Stimulated activated CD4-positive, alpha-beta T cell treated with anti-CD3 and anti-CD28 coated beads, Interleukin-15, amount 100 ng/mL, for 24 hours (primary cell): ENCODE measurements at regions not wholly inside any gene's neighbourhood (a gene's known extent, or its start where the extent isn't known, plus 50 kb on each side); places are given as distances from the start of the nearest gene placed in this dataset.
"Not testable (repeated sequence)": the region's sequence is repeated elsewhere in the genome, so short reads cannot be mapped to it uniquely, and the experiment has no call there.

Experiments used
- DNase-seq: peaks from one replicate; pipeline ENCODE4 v3.0.0-alpha.2; 2020

GRCh38 chr11:37474889-37475288 lies 876.9 kb upstream of the RAG2 start:
- no peak for DNase-seq

- no peak for DNase-seq
These were observed 870.3 kb upstream of the RAG2 start for GRCh38 chr11:37468344-37468743.

- no peak for DNase-seq
These were observed 867.2 kb upstream of the RAG2 start for GRCh38 chr11:37465221-37465620.

GRCh38 chr11:37459456-37459855 lies 861.4 kb upstream of the RAG2 start:
- no peak for DNase-seq

GRCh38 chr11:37456746-37457145 lies 858.7 kb upstream of the RAG2 start:
- DNase-seq: no peak

- no peak for DNase-seq
These were observed 853.9 kb upstream of the RAG2 start for GRCh38 chr11:37451903-37452302.

- DNase-seq: no peak
These were observed 852.6 kb upstream of the RAG2 start for GRCh38 chr11:37450613-37451012.

GRCh38 chr11:37449146-37449545 lies 851.1 kb upstream of the RAG2 start:
- no peak for DNase-seq

- DNase-seq: no peak
These were observed 844.5 kb upstream of the RAG2 start for GRCh38 chr11:37442576-37442975.

- not testable (repeated sequence) for DNase-seq
These were observed 833.7 kb upstream of the RAG2 start for GRCh38 chr11:37431633-37432230.

- not testable (repeated sequence) for DNase-seq
These were observed 833.1 kb upstream of the RAG2 start for GRCh38 chr11:37430966-37431632.

- DNase-seq: no peak
These were observed 824.5 kb upstream of the RAG2 start for GRCh38 chr11:37422511-37422910.

- no peak for DNase-seq
These were observed 813.3 kb upstream of the RAG2 start for GRCh38 chr11:37411289-37411688.

GRCh38 chr11:37409124-37409523 lies 811.1 kb upstream of the RAG2 start:
- no peak for DNase-seq

- no peak for DNase-seq
These were observed 809.4 kb upstream of the RAG2 start for GRCh38 chr11:37407461-37407860.

GRCh38 chr11:37406651-37407050 lies 808.6 kb upstream of the RAG2 start:
- no peak for DNase-seq

GRCh38 chr11:37404231-37404630 lies 806.2 kb upstream of the RAG2 start:
- DNase-seq: no peak

- DNase-seq: no peak
These were observed 804.6 kb upstream of the RAG2 start for GRCh38 chr11:37402663-37403062.

- no peak for DNase-seq
These were observed 796.3 kb upstream of the RAG2 start for GRCh38 chr11:37394236-37394870.

- DNase-seq: no peak
These were observed 793.6 kb upstream of the RAG2 start for GRCh38 chr11:37391615-37392014.

GRCh38 chr11:37390576-37391083 lies 792.6 kb upstream of the RAG2 start:
- DNase-seq: no peak

GRCh38 chr11:37378958-37379357 lies 780.9 kb upstream of the RAG2 start:
- DNase-seq: no peak

GRCh38 chr11:37372667-37373066 lies 774.6 kb upstream of the RAG2 start:
- no peak for DNase-seq

GRCh38 chr11:37371346-37371970 lies 773.4 kb upstream of the RAG2 start:
- no peak for DNase-seq
